Stimulated activated naive CD8-positive, alpha-beta T cell treated with anti-CD3 and anti-CD28 coated beads, Interleukin-15, amount 100 ng/mL, for 72 hours (primary cell): ENCODE measurements at regions not wholly inside any gene's neighbourhood (a gene's known extent, or its start where the extent isn't known, plus 50 kb on each side); places are given as distances from the start of the nearest gene placed in this dataset.

ENCODE experiments used
- ATAC-seq: fragments of 150-1000 bp; cut with Tn5 transposase; 2 replicates; pipeline ENCODE4 v1.10.0; 2021; ENCODE audit warnings: mild to moderate bottlenecking, moderate library complexity
- DNase-seq, 2 donors: peaks; one replicate each; pipeline ENCODE4 v3.0.0; 2021 to 2022
- H3K27ac Mint-ChIP-seq, 2 donors: one replicate each; pipeline ENCODE4 v1.8.0; 2022; ENCODE audit warnings: mild to moderate bottlenecking in 2 of 2, mixed read lengths in 2 of 2, moderate library complexity in 2 of 2
- H3K27me3 Mint-ChIP-seq: one replicate; pipeline ENCODE4 v1.8.0; 2022; ENCODE audit warnings: mixed read lengths
- H3K4me1 Mint-ChIP-seq: one replicate; pipeline ENCODE4 v1.8.0; 2022; ENCODE audit warnings: mild to moderate bottlenecking, mixed read lengths
- H3K4me3 Mint-ChIP-seq, 2 donors: one replicate each; pipeline ENCODE4 v1.8.0; 2022; ENCODE audit warnings: mild to moderate bottlenecking in 2 of 2, mixed read lengths in 2 of 2, moderate library complexity in 1 of 2
- H3K9me3 Mint-ChIP-seq, 2 donors: one replicate each; pipeline ENCODE4 v1.8.0; 2022; ENCODE audit warnings: mixed read lengths in 2 of 2

GRCh38 chr12:4223273-4223845 is 50.2 kb upstream of the CCND2 start:
- Mint-ChIP-seq H3K4me1 (peaks cover 14% of the 10 kb centered on the region), H3K27me3 (peaks cover 18% of the 10 kb centered on the region), H3K27ac (no peak overlapping the region), H3K9me3 (no peaks in the 10 kb centered on the region), H3K4me3 (no peak overlapping the region)
- DNase-seq (no peak), ATAC-seq (no peak)

GRCh38 chr12:4221258-4221620 is 52.3 kb upstream of the CCND2 start:
- Mint-ChIP-seq H3K4me3 (no peak overlapping the region), H3K27ac (no peak overlapping the region), H3K27me3 (peaks cover 18% of the 10 kb centered on the region), H3K4me1 (peaks cover 28% of the 10 kb centered on the region), H3K9me3 (no peaks in the 10 kb centered on the region)
- DNase-seq (no peak), ATAC-seq (no peak)

GRCh38 chr12:4220536-4221257 is 52.9 kb upstream of the CCND2 start:
- ATAC-seq (no peak), DNase-seq (no peak)
- peaks cover 33% of the 10 kb centered on the region for H3K4me1 Mint-ChIP-seq
- no peak overlapping the region for H3K27ac Mint-ChIP-seq
- no peaks in the 10 kb centered on the region for H3K9me3 Mint-ChIP-seq
- H3K27me3 Mint-ChIP-seq: peaks cover 18% of the 10 kb centered on the region
- H3K4me3 Mint-ChIP-seq: no peak overlapping the region

GRCh38 chr12:4217091-4217490 is 56.5 kb upstream of the CCND2 start:
- Mint-ChIP-seq H3K9me3 (no peaks in the 10 kb centered on the region), H3K27me3 (peaks cover 6% of the 10 kb centered on the region), H3K4me3 (no peak overlapping the region), H3K4me1 (peaks cover 52% of the 10 kb centered on the region), H3K27ac (no peak overlapping the region)
- no peak for ATAC-seq
- no peak for DNase-seq

GRCh38 chr12:4216187-4216927 is 57.2 kb upstream of the CCND2 start:
- Mint-ChIP-seq H3K4me3 (peak overlapping the region; percentile 23 to 79), H3K4me1 (peaks cover 52% of the 10 kb centered on the region), H3K9me3 (no peaks in the 10 kb centered on the region), H3K27me3 (peaks cover 6% of the 10 kb centered on the region), H3K27ac (peak overlapping the region in 1 of 2 donors; percentile 93)
- DNase-seq (no peak), ATAC-seq (peak; percentile 31)

GRCh38 chr12:4215229-4216186 is 58.1 kb upstream of the CCND2 start:
- peak; percentile 34 to 75 for DNase-seq
- peak; percentile 91 for ATAC-seq
- peak overlapping the region; percentile 74 to 79 for H3K4me3 Mint-ChIP-seq
- peak overlapping the region; percentile 93 to 96 for H3K27ac Mint-ChIP-seq
- H3K27me3 Mint-ChIP-seq: peaks cover 6% of the 10 kb centered on the region
- H3K9me3 Mint-ChIP-seq: no peaks in the 10 kb centered on the region
- peaks cover 52% of the 10 kb centered on the region for H3K4me1 Mint-ChIP-seq

- Mint-ChIP-seq H3K4me3 (peak overlapping the region; percentile 74 to 79), H3K9me3 (no peaks in the 10 kb centered on the region), H3K4me1 (peaks cover 47% of the 10 kb centered on the region), H3K27ac (peak overlapping the region; percentile 93 to 96), H3K27me3 (peaks cover 2% of the 10 kb centered on the region)
- no peak for DNase-seq
- ATAC-seq: no peak
These were observed 58.7 kb upstream of the CCND2 start for GRCh38 chr12:4214877-4215228.

GRCh38 chr12:4213471-4213870 is 60.1 kb upstream of the CCND2 start:
- Mint-ChIP-seq H3K4me1 (peaks cover 38% of the 10 kb centered on the region), H3K27ac (no peak overlapping the region), H3K4me3 (no peak overlapping the region), H3K9me3 (no peaks in the 10 kb centered on the region), H3K27me3 (no peaks in the 10 kb centered on the region)
- no peak for ATAC-seq
- DNase-seq: no peak

GRCh38 chr12:4212845-4213244 is 60.7 kb upstream of the CCND2 start:
- ATAC-seq: no peak
- Mint-ChIP-seq H3K4me1 (peaks cover 38% of the 10 kb centered on the region), H3K27ac (no peak overlapping the region), H3K9me3 (no peaks in the 10 kb centered on the region), H3K4me3 (no peak overlapping the region), H3K27me3 (no peaks in the 10 kb centered on the region)
- DNase-seq: no peak

- Mint-ChIP-seq H3K9me3 (no peaks in the 10 kb centered on the region), H3K4me3 (no peak overlapping the region), H3K27ac (no peak overlapping the region), H3K4me1 (peaks cover 26% of the 10 kb centered on the region), H3K27me3 (no peaks in the 10 kb centered on the region)
- DNase-seq (no peak), ATAC-seq (no peak)
These were observed 62.2 kb upstream of the CCND2 start for GRCh38 chr12:4211372-4211771.

GRCh38 chr12:4210183-4210582 is 63.4 kb upstream of the CCND2 start:
- peaks cover 14% of the 10 kb centered on the region for H3K4me1 Mint-ChIP-seq
- H3K9me3 Mint-ChIP-seq: no peaks in the 10 kb centered on the region
- no peak overlapping the region for H3K4me3 Mint-ChIP-seq
- DNase-seq (no peak), ATAC-seq (no peak)
- no peak overlapping the region for H3K27ac Mint-ChIP-seq
- peaks cover 2% of the 10 kb centered on the region for H3K27me3 Mint-ChIP-seq

- Mint-ChIP-seq H3K4me3 (no peak overlapping the region), H3K4me1 (no peaks in the 10 kb centered on the region), H3K27me3 (peaks cover 8% of the 10 kb centered on the region), H3K27ac (no peak overlapping the region), H3K9me3 (no peaks in the 10 kb centered on the region)
- ATAC-seq: no peak
- DNase-seq: no peak
These were observed 67.1 kb upstream of the CCND2 start for GRCh38 chr12:4206470-4206869.

- DNase-seq: no peak
- H3K4me1 Mint-ChIP-seq: no peaks in the 10 kb centered on the region
These were observed 69.7 kb upstream of the CCND2 start for GRCh38 chr12:4203772-4204376.

GRCh38 chr12:4202918-4203317 is 70.6 kb upstream of the CCND2 start:
- no peak overlapping the region for H3K27ac Mint-ChIP-seq
- no peaks in the 10 kb centered on the region for H3K9me3 Mint-ChIP-seq
- ATAC-seq (no peak), DNase-seq (no peak)
- H3K27me3 Mint-ChIP-seq: peaks cover 8% of the 10 kb centered on the region
- H3K4me1 Mint-ChIP-seq: no peaks in the 10 kb centered on the region
- H3K4me3 Mint-ChIP-seq: no peak overlapping the region

More at GRCh38 chr12:4203772-4204376, 69.7 kb upstream of the CCND2 start:
- ATAC-seq: no peak
- no peaks in the 10 kb centered on the region for H3K9me3 Mint-ChIP-seq
- no peak overlapping the region for H3K27ac Mint-ChIP-seq
- H3K27me3 Mint-ChIP-seq: peaks cover 8% of the 10 kb centered on the region
- H3K4me3 Mint-ChIP-seq: no peak overlapping the region

- Mint-ChIP-seq H3K4me3 (no peak overlapping the region), H3K9me3 (no peaks in the 10 kb centered on the region), H3K4me1 (no peaks in the 10 kb centered on the region), H3K27me3 (peaks cover 8% of the 10 kb centered on the region), H3K27ac (no peak overlapping the region)
- no peak for ATAC-seq
- no peak for DNase-seq
These were observed 71.1 kb upstream of the CCND2 start for GRCh38 chr12:4202487-4202886.
